Omental fat pad (tissue), 3 donors: ENCODE measurements at regions not wholly inside any gene's neighbourhood (a gene's known extent, or its start where the extent isn't known, plus 50 kb on each side); places are given as distances from the start of the nearest gene placed in this dataset.

Experiments
- ATAC-seq: fragments of 150-250 bp; one replicate; pipeline ENCODE4 v1.9.1; 2016; ENCODE audit warnings: mild to moderate bottlenecking, moderate library complexity; ENCODE audit not compliant: low FRiP score
- DNase-seq: peaks from one replicate; pipeline ENCODE4 v3.0.0-alpha.2; 2019; ENCODE audit warnings: low spot score
- TF ChIP-seq, protein P1 (sequence below), 3 donors: fragments of 450-650 bp; IDR thresholded peaks; one replicate each; pipeline ENCODE4 v1.5.1; 2016 to 2017; ENCODE audit warnings: antibody characterized with exemption in 3 of 3, mild to moderate bottlenecking in 3 of 3, moderate library complexity in 2 of 3

DNA sequence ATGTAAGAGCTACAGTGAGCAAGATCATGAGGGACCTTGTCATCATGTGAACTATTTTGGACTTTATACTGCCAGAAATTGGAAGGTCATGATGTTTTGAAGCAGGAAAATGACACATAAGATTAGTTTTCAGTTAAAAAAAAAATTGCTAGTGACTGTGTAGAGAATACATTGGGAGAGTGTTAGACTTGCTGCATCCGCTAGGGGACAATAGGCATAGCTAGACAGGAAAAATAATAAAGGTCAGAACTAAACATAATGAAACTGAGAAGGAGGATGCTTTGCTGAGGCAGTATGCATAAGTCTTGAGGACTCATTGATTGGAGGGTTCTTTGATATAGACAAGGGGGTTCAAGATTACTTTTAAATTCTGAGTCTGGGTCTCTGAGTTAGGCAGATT, 275.8 kb upstream of the KCNH8 start:
- TF ChIP-seq, protein P1, sequence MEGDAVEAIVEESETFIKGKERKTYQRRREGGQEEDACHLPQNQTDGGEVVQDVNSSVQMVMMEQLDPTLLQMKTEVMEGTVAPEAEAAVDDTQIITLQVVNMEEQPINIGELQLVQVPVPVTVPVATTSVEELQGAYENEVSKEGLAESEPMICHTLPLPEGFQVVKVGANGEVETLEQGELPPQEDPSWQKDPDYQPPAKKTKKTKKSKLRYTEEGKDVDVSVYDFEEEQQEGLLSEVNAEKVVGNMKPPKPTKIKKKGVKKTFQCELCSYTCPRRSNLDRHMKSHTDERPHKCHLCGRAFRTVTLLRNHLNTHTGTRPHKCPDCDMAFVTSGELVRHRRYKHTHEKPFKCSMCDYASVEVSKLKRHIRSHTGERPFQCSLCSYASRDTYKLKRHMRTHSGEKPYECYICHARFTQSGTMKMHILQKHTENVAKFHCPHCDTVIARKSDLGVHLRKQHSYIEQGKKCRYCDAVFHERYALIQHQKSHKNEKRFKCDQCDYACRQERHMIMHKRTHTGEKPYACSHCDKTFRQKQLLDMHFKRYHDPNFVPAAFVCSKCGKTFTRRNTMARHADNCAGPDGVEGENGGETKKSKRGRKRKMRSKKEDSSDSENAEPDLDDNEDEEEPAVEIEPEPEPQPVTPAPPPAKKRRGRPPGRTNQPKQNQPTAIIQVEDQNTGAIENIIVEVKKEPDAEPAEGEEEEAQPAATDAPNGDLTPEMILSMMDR (IDR thresholded peaks at IDR 0.05), result no peak
- ATAC-seq, result no peak
- DNase-seq, result no peak

GRCh38 chr3:18870642-18871041, 277.7 kb upstream of the KCNH8 start:
- no peak for ATAC-seq
- TF ChIP-seq, protein P1 (IDR thresholded peaks at IDR 0.05), result no peak

DNA sequence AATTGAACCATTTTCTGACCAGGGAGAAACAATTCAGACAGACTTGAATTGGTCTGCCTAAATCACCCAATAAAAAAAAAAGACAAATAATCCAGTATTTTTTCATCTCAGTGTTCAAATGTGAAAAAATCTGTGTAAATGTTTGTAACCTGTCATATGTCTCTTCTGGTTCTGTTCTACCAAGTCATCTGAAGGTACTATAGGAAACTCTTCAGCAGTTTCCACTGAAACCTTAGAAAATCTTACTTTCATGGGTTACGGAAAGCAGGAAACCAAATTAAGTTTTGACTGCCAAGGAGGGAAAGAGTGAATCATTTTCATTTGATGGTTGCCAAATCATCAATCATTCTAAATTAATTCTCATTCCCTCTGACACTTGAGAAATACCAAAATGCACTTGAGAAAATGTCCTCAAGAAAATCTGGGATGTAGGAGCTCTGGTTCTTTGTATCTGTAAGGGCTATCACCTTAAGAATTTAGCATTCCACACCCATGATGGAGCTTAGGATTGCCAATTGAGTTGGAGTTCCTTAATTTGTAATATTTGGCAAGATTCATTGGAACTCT, 278.2 kb upstream of the KCNH8 start:
- TF ChIP-seq, protein P1 (IDR thresholded peaks at IDR 0.05), result no peak
- no peak for DNase-seq
- no peak for ATAC-seq

More at GRCh38 chr3:18870642-18871041, 277.7 kb upstream of the KCNH8 start:
- DNase-seq, result no peak

- ATAC-seq (no peak), DNase-seq (no peak)
- TF ChIP-seq, protein P1 (IDR thresholded peaks at IDR 0.05), result no peak
These were observed 279.2 kb upstream of the KCNH8 start for GRCh38 chr3:18868911-18869689.

- DNase-seq, result no peak
- TF ChIP-seq, protein P1 (IDR thresholded peaks at IDR 0.05), result no peak
- ATAC-seq, result no peak
These were observed 281.4 kb upstream of the KCNH8 start for GRCh38 chr3:18866899-18867298.

- DNase-seq (no peak), ATAC-seq (no peak)
- TF ChIP-seq, protein P1 (IDR thresholded peaks at IDR 0.05), result no peak
These were observed 283.2 kb upstream of the KCNH8 start for GRCh38 chr3:18864933-18865731.
